HG03064 (cell line): ENCODE measurements at regions not wholly inside any gene's neighbourhood (a gene's known extent, or its start where the extent isn't known, plus 50 kb on each side); places are given as distances from the start of the nearest gene placed in this dataset.

ENCODE experiments used
- ATAC-seq: cut with Tn5 transposase; IDR thresholded peaks from one replicate; pipeline ENCODE4 v1.9.1; 2021; ENCODE audit warnings: low read depth; ENCODE audit not compliant: unreplicated experiment

GRCh38 chr16:86765389-86766026, 187.2 kb downstream of the FOXL1 start:
- no peak for ATAC-seq

GRCh38 chr16:86766700-86767099, 188.4 kb downstream of the FOXL1 start:
- ATAC-seq, result no peak

GRCh38 chr16:86768228-86768791, 190.0 kb downstream of the FOXL1 start:
- no peak for ATAC-seq

- ATAC-seq, result no peak
These were observed 190.7 kb downstream of the FOXL1 start for GRCh38 chr16:86768999-86769398.

- no peak for ATAC-seq
These were observed 193.4 kb downstream of the FOXL1 start for GRCh38 chr16:86771506-86772460.

- no peak for ATAC-seq
These were observed 194.5 kb downstream of the FOXL1 start for GRCh38 chr16:86772671-86773353.

GRCh38 chr16:86773354-86773715, 195.0 kb downstream of the FOXL1 start:
- ATAC-seq, result no peak

GRCh38 chr16:86774931-86775330, 196.6 kb downstream of the FOXL1 start:
- no peak for ATAC-seq

- ATAC-seq, result no peak
These were observed 197.2 kb downstream of the FOXL1 start for GRCh38 chr16:86775511-86775921.

GRCh38 chr16:86777381-86777946, 199.1 kb downstream of the FOXL1 start:
- ATAC-seq, result no peak

GRCh38 chr16:86778108-86778745, 199.9 kb downstream of the FOXL1 start:
- no peak for ATAC-seq

- ATAC-seq, result no peak
These were observed 200.6 kb downstream of the FOXL1 start for GRCh38 chr16:86778978-86779377.

GRCh38 chr16:86781046-86781445, 202.7 kb downstream of the FOXL1 start:
- ATAC-seq, result no peak

GRCh38 chr16:86783636-86784626, 205.6 kb downstream of the FOXL1 start:
- no peak for ATAC-seq

- ATAC-seq, result no peak
These were observed 208.0 kb downstream of the FOXL1 start for GRCh38 chr16:86786338-86786737.

- ATAC-seq, result no peak
These were observed 208.6 kb downstream of the FOXL1 start for GRCh38 chr16:86786994-86787393.

GRCh38 chr16:86787538-86787937, 209.2 kb downstream of the FOXL1 start:
- ATAC-seq, result no peak

GRCh38 chr16:86789621-86790051, 211.3 kb downstream of the FOXL1 start:
- no peak for ATAC-seq
